Mesenchymal stem cell (in vitro differentiated cells and primary cell): ENCODE measurements at regions not wholly inside any gene's neighbourhood (a gene's known extent, or its start where the extent isn't known, plus 50 kb on each side); places are given as distances from the start of the nearest gene placed in this dataset.

ENCODE experiments used
- DNase-seq: peaks from one replicate; pipeline ENCODE4 v3.0.0-alpha.2; 2013
- H2AFZ ChIP-seq: one replicate; pipeline ENCODE4 v1.6.1; 2013; ENCODE audit warnings: low read depth, mild to moderate bottlenecking, control low read depth, inconsistent platforms, low read length, moderate library complexity
- H2AK5ac ChIP-seq: 2 replicates; pipeline ENCODE4 v1.6.1; 2013; ENCODE audit warnings: low read length, moderate library complexity, mild to moderate bottlenecking, inconsistent platforms; ENCODE audit not compliant: severe bottlenecking
- H2BK120ac ChIP-seq: one replicate; pipeline ENCODE4 v1.6.1; 2013; ENCODE audit warnings: low read depth, mild to moderate bottlenecking, inconsistent platforms, low read length, moderate library complexity
- H2BK12ac ChIP-seq, 2 experiments: one replicate each; pipeline ENCODE4 v1.6.1; 2013; ENCODE audit warnings: inconsistent platforms in 2 of 2, low read length in 2 of 2, mild to moderate bottlenecking in 2 of 2, moderate library complexity in 2 of 2, control low read depth in 1 of 2
- H2BK15ac ChIP-seq: one replicate; pipeline ENCODE4 v1.6.1; 2013; ENCODE audit warnings: mild to moderate bottlenecking, low read depth, inconsistent platforms; ENCODE audit not compliant: poor library complexity, severe bottlenecking
- H2BK5ac ChIP-seq: 2 replicates; pipeline ENCODE4 v1.6.1; 2013; ENCODE audit warnings: low read depth, mild to moderate bottlenecking, low read length, control low read depth, inconsistent platforms; ENCODE audit not compliant: poor library complexity, severe bottlenecking
- H3K14ac ChIP-seq, 2 experiments: one replicate each; pipeline ENCODE4 v1.6.1; 2013; ENCODE audit warnings: inconsistent platforms in 2 of 2, low read length in 2 of 2, control low read depth in 1 of 2, mild to moderate bottlenecking in 1 of 2, moderate library complexity in 1 of 2
- H3K18ac ChIP-seq, 2 experiments: one replicate each; pipeline ENCODE4 v1.6.1; 2013; ENCODE audit warnings: inconsistent platforms in 2 of 2, low read length in 2 of 2, control low read depth in 1 of 2, low read depth in 1 of 2, mild to moderate bottlenecking in 1 of 2
- H3K23ac ChIP-seq, 2 experiments: one replicate each; pipeline ENCODE4 v1.6.1; 2013; ENCODE audit warnings: inconsistent platforms in 2 of 2, low read length in 2 of 2, mild to moderate bottlenecking in 2 of 2, moderate library complexity in 2 of 2, control low read depth in 1 of 2
- H3K27ac ChIP-seq: 2 replicates; pipeline ENCODE4 v1.5.1; 2013; ENCODE audit warnings: mild to moderate bottlenecking, moderate library complexity, low read length, control low read depth, inconsistent platforms; ENCODE audit not compliant: poor library complexity, severe bottlenecking
- H3K27me3 ChIP-seq, 2 experiments: 2 replicates each; pipeline versions ENCODE4 v1.6.1 to v1.7.0; 2013; ENCODE audit warnings: low read length in 2 of 2, mild to moderate bottlenecking in 2 of 2, moderate library complexity in 2 of 2, control low read depth in 1 of 2, inconsistent platforms in 1 of 2; ENCODE audit not compliant: control insufficient read depth in 1 of 2, insufficient read depth in 1 of 2
- H3K36me3 ChIP-seq, 2 experiments: 2 replicates each; pipeline versions ENCODE4 v1.6.1 to v1.7.0; 2013; ENCODE audit warnings: low read length in 2 of 2, control low read depth in 1 of 2, inconsistent platforms in 1 of 2, low read depth in 1 of 2, mild to moderate bottlenecking in 1 of 2; ENCODE audit not compliant: insufficient read depth in 2 of 2, control insufficient read depth in 1 of 2
- H3K4ac ChIP-seq, 2 experiments: one replicate each; pipeline ENCODE4 v1.6.1; 2013; ENCODE audit warnings: inconsistent platforms in 2 of 2, low read length in 2 of 2, mild to moderate bottlenecking in 2 of 2, moderate library complexity in 2 of 2, control low read depth in 1 of 2, low read depth in 1 of 2
- H3K4me1 ChIP-seq: 2 replicates; pipeline ENCODE4 v1.6.1; 2013; ENCODE audit warnings: low read depth, low read length, control low read depth; ENCODE audit not compliant: control insufficient read depth, insufficient read depth
- H3K4me2 ChIP-seq: 2 replicates; pipeline ENCODE4 v1.6.1; 2013; ENCODE audit warnings: low read length, mild to moderate bottlenecking, inconsistent platforms; ENCODE audit not compliant: poor library complexity, severe bottlenecking
- H3K4me3 ChIP-seq, 2 experiments: 2 replicates each; pipeline versions ENCODE4 v1.5.1 to v1.7.0; 2013; ENCODE audit warnings: low read length in 2 of 2, mild to moderate bottlenecking in 2 of 2, control low read depth in 1 of 2, low read depth in 1 of 2; ENCODE audit not compliant: insufficient read depth in 1 of 2
- H3K79me1 ChIP-seq: replicated peaks from 2 replicates; pipeline ENCODE4 v1.6.1; 2013; ENCODE audit warnings: mild to moderate bottlenecking, control low read depth, low read length, inconsistent platforms; ENCODE audit not compliant: poor library complexity, severe bottlenecking
- H3K9ac ChIP-seq: 2 replicates; pipeline ENCODE4 v1.7.0; 2013; ENCODE audit warnings: mild to moderate bottlenecking, low read length, moderate library complexity
- H3K9me3 ChIP-seq: 2 replicates; pipeline ENCODE4 v1.7.0; 2013; ENCODE audit warnings: mild to moderate bottlenecking, low read length; ENCODE audit not compliant: control insufficient read depth
- H4K8ac ChIP-seq: one replicate; pipeline ENCODE4 v1.6.1; 2013; ENCODE audit warnings: inconsistent platforms, mild to moderate bottlenecking, low read length, moderate library complexity
- H4K91ac ChIP-seq: one replicate; pipeline ENCODE4 v1.6.1; 2013; ENCODE audit warnings: mild to moderate bottlenecking, low read length, inconsistent platforms
- WGBS: methylation state at CpG from one replicate; pipeline ENCODE4 v1.1.7; 2013; ENCODE audit warnings: mixed read lengths; 5-methylcytosine and 5-hydroxymethylcytosine counted together

- H2BK12ac ChIP-seq = no peak overlapping the region
- H3K36me3 ChIP-seq = peaks cover 4 to 21% of the 10 kb centered on the region in 2 experiments
- no peak overlapping the region for H2BK5ac ChIP-seq
- no peak overlapping the region for H3K4ac ChIP-seq
- H3K9me3 ChIP-seq = peaks cover 16% of the 10 kb centered on the region
- no peak overlapping the region for H3K14ac ChIP-seq
- H3K4me2 ChIP-seq = no peak overlapping the region
- 100% methylated on average over 1 of the region's 3 CpGs for WGBS
- H3K9ac ChIP-seq = no peak overlapping the region
- no peak overlapping the region for H4K91ac ChIP-seq
- no peak overlapping the region for H3K23ac ChIP-seq
- H4K8ac ChIP-seq = no peak overlapping the region
- H3K4me1 ChIP-seq = no peaks in the 10 kb centered on the region
- no peak overlapping the region for H2BK15ac ChIP-seq
- DNase-seq = no peak
- H3K4me3 ChIP-seq = no peak overlapping the region
- H2AFZ ChIP-seq = no peak overlapping the region
- no peaks in the 10 kb centered on the region for H3K27me3 ChIP-seq
- H3K79me1 ChIP-seq = peaks cover 12% of the 10 kb centered on the region
- no peak overlapping the region for H2AK5ac ChIP-seq
- H3K27ac ChIP-seq = no peak overlapping the region
- H3K18ac ChIP-seq = no peak overlapping the region
- no peak overlapping the region for H2BK120ac ChIP-seq
Observed at GRCh38 chr17:63240106-63240505, 206.0 kb downstream of the CYB561 start.

- no peak overlapping the region for H2BK120ac ChIP-seq
- H3K4ac ChIP-seq = no peak overlapping the region
- peak; percentile 65 for DNase-seq
- peaks cover 16% of the 10 kb centered on the region for H3K9me3 ChIP-seq
- H3K14ac ChIP-seq = no peak overlapping the region
- no peaks in the 10 kb centered on the region for H3K27me3 ChIP-seq
- no peak overlapping the region for H3K4me2 ChIP-seq
- H2BK12ac ChIP-seq = no peak overlapping the region
- no peak overlapping the region for H4K8ac ChIP-seq
- H3K4me3 ChIP-seq = no peak overlapping the region
- no peaks in the 10 kb centered on the region for H3K4me1 ChIP-seq
- H2BK5ac ChIP-seq = no peak overlapping the region
- no CpG with 5 or more reads among the region's 2 CpGs for WGBS
- no peak overlapping the region for H2AFZ ChIP-seq
- no peak overlapping the region for H2BK15ac ChIP-seq
- H3K18ac ChIP-seq = no peak overlapping the region
- no peak overlapping the region for H3K9ac ChIP-seq
- H3K36me3 ChIP-seq = peaks cover 0 to 4% of the 10 kb centered on the region in 2 experiments
- H3K27ac ChIP-seq = no peak overlapping the region
- H2AK5ac ChIP-seq = no peak overlapping the region
- H3K23ac ChIP-seq = no peak overlapping the region
- H3K79me1 ChIP-seq = peaks cover 13% of the 10 kb centered on the region
- H4K91ac ChIP-seq = no peak overlapping the region
Observed at GRCh38 chr17:63246344-63246743, 199.8 kb downstream of the CYB561 start.

GRCh38 chr17:63247706-63248105 lies 198.4 kb downstream of the CYB561 start:
- H3K9me3 ChIP-seq = peaks cover 16% of the 10 kb centered on the region
- H2AFZ ChIP-seq = no peak overlapping the region
- peak; percentile 76 for DNase-seq
- H2BK5ac ChIP-seq = no peak overlapping the region
- H4K91ac ChIP-seq = no peak overlapping the region
- no peak overlapping the region for H3K4me3 ChIP-seq
- no peaks in the 10 kb centered on the region for H3K4me1 ChIP-seq
- H3K9ac ChIP-seq = peak overlapping the region; percentile 45
- peaks cover 0 to 4% of the 10 kb centered on the region in 2 experiments for H3K36me3 ChIP-seq
- H3K18ac ChIP-seq = no peak overlapping the region
- H3K4ac ChIP-seq = no peak overlapping the region
- no peaks in the 10 kb centered on the region for H3K27me3 ChIP-seq
- no peak overlapping the region for H2BK120ac ChIP-seq
- H3K27ac ChIP-seq = no peak overlapping the region
- H2BK15ac ChIP-seq = no peak overlapping the region
- no peak overlapping the region for H3K4me2 ChIP-seq
- H3K23ac ChIP-seq = no peak overlapping the region
- WGBS = no CpG with 5 or more reads among the region's 1 CpG
- H4K8ac ChIP-seq = no peak overlapping the region
- H3K14ac ChIP-seq = no peak overlapping the region
- no peak overlapping the region for H2AK5ac ChIP-seq
- H3K79me1 ChIP-seq = peaks cover 14% of the 10 kb centered on the region
- no peak overlapping the region for H2BK12ac ChIP-seq

GRCh38 chr17:63249256-63250004 lies 196.7 kb downstream of the CYB561 start:
- no peak overlapping the region for H2AK5ac ChIP-seq
- WGBS = 84% methylated on average over 3 of the region's 4 CpGs

More at GRCh38 chr17:63249256-63250004, 196.7 kb downstream of the CYB561 start:
- Histone ChIP-seq H3K4me3 (peak overlapping the region in 1 of 2 experiments; percentile 29), H3K4me2 (no peak overlapping the region), H3K36me3 (no peaks in the 10 kb centered on the region), H3K79me1 (peaks cover 12% of the 10 kb centered on the region), H3K14ac (no peak overlapping the region), H3K18ac (no peak overlapping the region), H2BK15ac (no peak overlapping the region), H2BK12ac (no peak overlapping the region), H4K91ac (no peak overlapping the region), H3K9ac (peak overlapping the region; percentile 65), H2BK5ac (no peak overlapping the region), H4K8ac (no peak overlapping the region), H2AFZ (no peak overlapping the region), H3K27me3 (no peaks in the 10 kb centered on the region), H3K9me3 (peaks cover 3% of the 10 kb centered on the region), H3K23ac (no peak overlapping the region), H2BK120ac (no peak overlapping the region), H3K4ac (no peak overlapping the region), H3K4me1 (no peaks in the 10 kb centered on the region), H3K27ac (no peak overlapping the region)
- peak; percentile 41 for DNase-seq
